ENCODE measurements at regions not wholly inside any gene's neighbourhood (a gene's known extent, or its start where the extent isn't known, plus 50 kb on each side); places are given as distances from the start of the nearest gene placed in this dataset.

- no peak for TF ChIP-seq CTCF (IDR thresholded peaks at IDR 0.05; ENCODE audit: low read length, missing control alignments)
Observed at GRCh38 chr6:163687075-163687474, 272.6 kb downstream of the QKI start.

DNA sequence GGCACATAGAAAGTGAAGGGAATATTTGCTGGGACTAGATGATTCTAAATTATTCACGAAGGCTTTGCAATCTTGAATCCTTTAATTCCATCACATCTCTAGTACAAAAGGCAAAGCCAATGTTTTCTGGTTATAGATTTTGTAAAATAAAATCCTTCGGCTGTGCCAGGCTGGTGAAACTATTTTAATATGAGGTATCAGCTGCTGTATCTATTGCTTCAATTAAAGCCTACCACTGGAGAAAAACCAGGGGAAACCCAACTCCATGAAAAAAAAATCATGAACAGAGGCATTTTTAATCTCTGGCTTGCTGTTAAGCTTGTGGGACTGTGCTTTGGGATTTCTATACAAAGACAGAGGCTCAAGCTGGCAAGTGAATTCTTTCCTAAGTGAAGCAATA, 271.8 kb downstream of the QKI start:
- DNase-seq (ENCODE audit: low read depth) = no peak
- TF ChIP-seq CTCF (IDR thresholded peaks at IDR 0.05; ENCODE audit: low read length, missing control alignments) = no peak
- H3K4me3 ChIP-seq (replicated peaks; ENCODE audit: low read depth, low read length) = no peak overlapping the region

More at GRCh38 chr6:163687075-163687474, 272.6 kb downstream of the QKI start:
- no peak overlapping the region for H3K4me3 ChIP-seq (replicated peaks; ENCODE audit: low read depth, low read length)
- no peak for DNase-seq (ENCODE audit: low read depth)

DNA sequence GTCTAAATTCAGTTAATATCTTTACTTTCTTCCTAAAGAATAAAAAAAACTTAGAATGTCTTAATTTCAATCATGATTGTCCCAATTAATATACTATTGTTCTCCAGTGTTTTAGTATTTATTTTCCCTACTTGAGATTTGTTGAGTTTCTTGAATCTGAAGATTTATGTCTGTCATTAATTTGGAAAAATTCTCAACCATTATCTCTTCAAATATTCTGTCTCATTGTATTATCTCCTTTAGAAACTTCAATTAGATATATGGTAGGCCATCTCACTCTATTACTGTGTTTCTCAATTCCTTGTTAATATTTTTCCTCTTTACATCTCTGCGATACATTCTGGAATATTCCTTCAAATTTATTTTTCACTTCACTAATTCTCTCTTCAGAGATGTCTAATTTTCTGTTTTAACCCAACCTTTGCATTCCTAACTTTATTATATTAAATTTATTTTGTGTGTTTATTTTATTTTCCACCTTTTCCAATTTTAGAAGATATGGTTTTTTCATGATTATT, 268.6 kb downstream of the QKI start:
- H3K4me3 ChIP-seq (replicated peaks; ENCODE audit: low read depth, low read length) = no peak overlapping the region
- TF ChIP-seq CTCF (IDR thresholded peaks at IDR 0.05; ENCODE audit: low read length, missing control alignments) = no peak
- no peak for DNase-seq (ENCODE audit: low read depth)

- no peak overlapping the region for H3K4me3 ChIP-seq (replicated peaks; ENCODE audit: low read depth, low read length)
- DNase-seq (ENCODE audit: low read depth) = peak; percentile 4
- no peak for TF ChIP-seq CTCF (IDR thresholded peaks at IDR 0.05; ENCODE audit: low read length, missing control alignments)
Observed at GRCh38 chr6:163679753-163680152, 265.2 kb downstream of the QKI start.

DNA sequence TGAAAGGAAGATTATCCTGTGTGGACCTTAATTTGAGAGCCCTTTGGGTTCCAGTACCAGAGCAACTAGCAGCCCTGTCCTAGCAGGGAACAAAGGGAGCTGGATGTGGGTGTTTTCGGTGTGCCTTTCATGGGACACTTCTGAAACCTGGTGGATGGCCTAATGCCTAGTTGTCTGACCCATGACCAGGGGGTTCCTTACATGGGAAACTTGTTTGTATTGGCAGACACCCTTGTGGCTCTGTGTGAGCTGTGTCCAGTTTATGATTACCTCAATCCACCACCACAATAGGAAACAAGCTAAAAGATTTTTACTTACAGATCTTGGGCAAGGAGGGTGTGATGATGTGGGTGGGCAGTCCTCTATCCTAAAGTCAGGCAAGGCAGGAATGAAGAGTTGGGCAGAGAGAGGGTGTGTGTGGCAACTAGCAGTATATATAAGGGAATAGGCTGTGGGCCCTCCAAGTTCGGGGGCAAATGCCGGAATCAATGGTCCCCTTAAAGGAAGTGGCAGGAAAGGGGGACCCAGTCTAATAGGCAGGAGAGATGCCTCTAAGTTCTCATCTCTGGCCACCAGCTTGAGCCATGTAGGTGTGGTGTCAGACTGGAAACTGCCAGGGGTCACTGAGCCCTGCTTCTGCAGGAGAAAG, 264.6 kb downstream of the QKI start:
- DNase-seq (ENCODE audit: low read depth) = no peak
- TF ChIP-seq CTCF (IDR thresholded peaks at IDR 0.05; ENCODE audit: low read length, missing control alignments) = no peak
- H3K4me3 ChIP-seq (replicated peaks; ENCODE audit: low read depth, low read length) = no peak overlapping the region

GRCh38 chr6:163675611-163676010, 261.1 kb downstream of the QKI start:
- TF ChIP-seq CTCF (IDR thresholded peaks at IDR 0.05; ENCODE audit: low read length, missing control alignments) = no peak
- DNase-seq (ENCODE audit: low read depth) = no peak
- no peak overlapping the region for H3K4me3 ChIP-seq (replicated peaks; ENCODE audit: low read depth, low read length)

GRCh38 chr6:163672710-163673109, 258.2 kb downstream of the QKI start:
- no peak for TF ChIP-seq CTCF (IDR thresholded peaks at IDR 0.05; ENCODE audit: low read length, missing control alignments)
- DNase-seq (ENCODE audit: low read depth) = no peak
- no peak overlapping the region for H3K4me3 ChIP-seq (replicated peaks; ENCODE audit: low read depth, low read length)
